ENCODE measurements at regions not wholly inside any gene's neighbourhood (a gene's known extent, or its start where the extent isn't known, plus 50 kb on each side); places are given as distances from the start of the nearest gene placed in this dataset.
"Not testable (repeated sequence)": the region's sequence is repeated elsewhere in the genome, so short reads cannot be mapped to it uniquely, and the experiment has no call there.

- DNase-seq (ENCODE audit: insufficient read length, low spot score) = no peak
- FAIRE-seq = no peak
- TF ChIP-seq POLR2A (IDR thresholded peaks at IDR 0.05; ENCODE audit: low read depth, low read length) = no peak
Observed at GRCh38 chr6:141395443-141396008, 737.2 kb upstream of the GJE1 start.

- FAIRE-seq (no peak), DNase-seq (ENCODE audit: insufficient read length, low spot score) (no peak)
- no peak for TF ChIP-seq POLR2A (IDR thresholded peaks at IDR 0.05; ENCODE audit: low read depth, low read length)
Observed at GRCh38 chr6:141394565-141395051, 738.1 kb upstream of the GJE1 start.

GRCh38 chr6:141394125-141394536 lies 738.6 kb upstream of the GJE1 start:
- FAIRE-seq = no peak
- no peak for TF ChIP-seq POLR2A (IDR thresholded peaks at IDR 0.05; ENCODE audit: low read depth, low read length)
- no peak for DNase-seq (ENCODE audit: insufficient read length, low spot score)

GRCh38 chr6:141393405-141394124 lies 739.2 kb upstream of the GJE1 start:
- no peak for DNase-seq (ENCODE audit: insufficient read length, low spot score)
- FAIRE-seq = no peak
- no peak for TF ChIP-seq POLR2A (IDR thresholded peaks at IDR 0.05; ENCODE audit: low read depth, low read length)

GRCh38 chr6:141391135-141391534 lies 741.6 kb upstream of the GJE1 start:
- not testable (repeated sequence) for FAIRE-seq; DNase-seq (ENCODE audit: insufficient read length, low spot score)

- TF ChIP-seq POLR2A (IDR thresholded peaks at IDR 0.05; ENCODE audit: low read depth, low read length) = no peak
- DNase-seq (ENCODE audit: insufficient read length, low spot score) (no peak), FAIRE-seq (no peak)
Observed at GRCh38 chr6:141388666-141389065, 744.1 kb upstream of the GJE1 start.

GRCh38 chr6:141370438-141370837 lies 762.3 kb upstream of the GJE1 start:
- no peak for FAIRE-seq
- no peak for DNase-seq (ENCODE audit: insufficient read length, low spot score)
- TF ChIP-seq POLR2A (IDR thresholded peaks at IDR 0.05; ENCODE audit: low read depth, low read length) = no peak

GRCh38 chr6:141366796-141367195 lies 765.9 kb upstream of the GJE1 start:
- DNase-seq (ENCODE audit: insufficient read length, low spot score); FAIRE-seq: not testable (repeated sequence)

- TF ChIP-seq POLR2A (IDR thresholded peaks at IDR 0.05; ENCODE audit: low read depth, low read length) = no peak
- FAIRE-seq (no peak), DNase-seq (ENCODE audit: insufficient read length, low spot score) (no peak)
Observed at GRCh38 chr6:141364694-141365093, 768.0 kb upstream of the GJE1 start.

GRCh38 chr6:141364232-141364631 lies 768.5 kb upstream of the GJE1 start:
- FAIRE-seq (no peak), DNase-seq (ENCODE audit: insufficient read length, low spot score) (no peak)
- TF ChIP-seq POLR2A (IDR thresholded peaks at IDR 0.05; ENCODE audit: low read depth, low read length) = no peak

- TF ChIP-seq POLR2A (IDR thresholded peaks at IDR 0.05; ENCODE audit: low read depth, low read length) = no peak
- no peak for FAIRE-seq
- no peak for DNase-seq (ENCODE audit: insufficient read length, low spot score)
Observed at GRCh38 chr6:141361559-141361958, 771.2 kb upstream of the GJE1 start.

- FAIRE-seq (no peak), DNase-seq (ENCODE audit: insufficient read length, low spot score) (no peak)
- TF ChIP-seq POLR2A (IDR thresholded peaks at IDR 0.05; ENCODE audit: low read depth, low read length) = no peak
Observed at GRCh38 chr6:141359953-141360352, 772.8 kb upstream of the GJE1 start.

- no peak for FAIRE-seq
- TF ChIP-seq POLR2A (IDR thresholded peaks at IDR 0.05; ENCODE audit: low read depth, low read length) = no peak
- no peak for DNase-seq (ENCODE audit: insufficient read length, low spot score)
Observed at GRCh38 chr6:141354191-141354955, 778.4 kb upstream of the GJE1 start.

- FAIRE-seq (no peak), DNase-seq (ENCODE audit: insufficient read length, low spot score) (no peak)
- TF ChIP-seq POLR2A (IDR thresholded peaks at IDR 0.05; ENCODE audit: low read depth, low read length) = no peak
Observed at GRCh38 chr6:141351721-141352120, 781.0 kb upstream of the GJE1 start.

- no peak for DNase-seq (ENCODE audit: insufficient read length, low spot score)
- no peak for TF ChIP-seq POLR2A (IDR thresholded peaks at IDR 0.05; ENCODE audit: low read depth, low read length)
- no peak for FAIRE-seq
Observed at GRCh38 chr6:141349710-141350109, 783.0 kb upstream of the GJE1 start.

All from H54 (cell line).